DND-41 (cell line): ENCODE measurements at regions not wholly inside any gene's neighbourhood (a gene's known extent, or its start where the extent isn't known, plus 50 kb on each side); places are given as distances from the start of the nearest gene placed in this dataset.

Experiments used
- ATAC-seq: fragments of 200-7000 bp; cut with Tn5 transposase; 3 replicates; pipeline ENCODE4 v1.9.1; 2021; ENCODE audit warnings: low read depth; ENCODE audit not compliant: insufficient read depth
- DNase-seq: peaks from one replicate; pipeline ENCODE4 v3.0.0-alpha.2; 2020
- H2AFZ ChIP-seq: 2 replicates; pipeline ENCODE4 v1.6.0; 2012; ENCODE audit warnings: low read depth, low read length
- H3K27ac ChIP-seq: 2 replicates; pipeline ENCODE4 v1.5.1; 2012; ENCODE audit warnings: low read length, inconsistent platforms
- H3K27me3 ChIP-seq: fragments of 200-600 bp; sonication (generic); 2 replicates; pipeline ENCODE4 v1.6.0; 2012; ENCODE audit warnings: low read length, mild to moderate bottlenecking, inconsistent platforms; ENCODE audit not compliant: insufficient read depth, poor library complexity
- H3K36me3 ChIP-seq: 2 replicates; pipeline ENCODE4 v1.5.1; 2012; ENCODE audit warnings: low read length, inconsistent platforms; ENCODE audit not compliant: insufficient read depth
- H3K4me1 ChIP-seq: 2 replicates; pipeline ENCODE4 v1.5.1; 2012; ENCODE audit warnings: mild to moderate bottlenecking, low read length; ENCODE audit not compliant: insufficient read depth
- H3K4me2 ChIP-seq: 2 replicates; pipeline ENCODE4 v1.6.0; 2012; ENCODE audit warnings: mild to moderate bottlenecking, moderate library complexity, low read length, inconsistent platforms; ENCODE audit not compliant: insufficient read depth
- H3K4me3 ChIP-seq, 2 experiments: fragments of 200-600 bp in 1 of 2; shearing (Covaris generic) in 1 of 2; 2 replicates each; pipeline ENCODE4 v1.5.1; 2012 to 2016; ENCODE audit warnings: inconsistent platforms in 2 of 2, low read length in 2 of 2, mild to moderate bottlenecking in 2 of 2, low read depth in 1 of 2, moderate library complexity in 1 of 2
- H3K79me2 ChIP-seq: 2 replicates; pipeline ENCODE4 v1.6.0; 2012; ENCODE audit warnings: low read length, inconsistent platforms; ENCODE audit not compliant: insufficient read depth
- H3K9ac ChIP-seq: 2 replicates; pipeline ENCODE4 v1.6.0; 2012; ENCODE audit warnings: low read depth, mild to moderate bottlenecking, inconsistent platforms, low read length, moderate library complexity
- H3K9me3 ChIP-seq: 2 replicates; pipeline ENCODE4 v1.5.1; 2012; ENCODE audit warnings: low read length, moderate library complexity, mild to moderate bottlenecking, inconsistent platforms; ENCODE audit not compliant: insufficient read depth, severe bottlenecking
- H4K20me1 ChIP-seq: 2 replicates; pipeline ENCODE4 v1.6.0; 2012; ENCODE audit warnings: low read length; ENCODE audit not compliant: insufficient read depth
- EZH2 ChIP-seq: IDR thresholded peaks from 3 replicates; pipeline ENCODE4 v1.6.1; 2012; ENCODE audit warnings: borderline replicate concordance, low read depth, mild to moderate bottlenecking, moderate library complexity, low read length, inconsistent platforms; ENCODE audit not compliant: severe bottlenecking
- TF ChIP-seq, protein P1 (sequence below): IDR thresholded peaks from 2 replicates; pipeline ENCODE4 v1.5.1; 2012; ENCODE audit warnings: borderline replicate concordance, low read length, moderate library complexity, mild to moderate bottlenecking; ENCODE audit not compliant: poor library complexity, severe bottlenecking; ENCODE audit errors: extremely low read depth

DNA sequence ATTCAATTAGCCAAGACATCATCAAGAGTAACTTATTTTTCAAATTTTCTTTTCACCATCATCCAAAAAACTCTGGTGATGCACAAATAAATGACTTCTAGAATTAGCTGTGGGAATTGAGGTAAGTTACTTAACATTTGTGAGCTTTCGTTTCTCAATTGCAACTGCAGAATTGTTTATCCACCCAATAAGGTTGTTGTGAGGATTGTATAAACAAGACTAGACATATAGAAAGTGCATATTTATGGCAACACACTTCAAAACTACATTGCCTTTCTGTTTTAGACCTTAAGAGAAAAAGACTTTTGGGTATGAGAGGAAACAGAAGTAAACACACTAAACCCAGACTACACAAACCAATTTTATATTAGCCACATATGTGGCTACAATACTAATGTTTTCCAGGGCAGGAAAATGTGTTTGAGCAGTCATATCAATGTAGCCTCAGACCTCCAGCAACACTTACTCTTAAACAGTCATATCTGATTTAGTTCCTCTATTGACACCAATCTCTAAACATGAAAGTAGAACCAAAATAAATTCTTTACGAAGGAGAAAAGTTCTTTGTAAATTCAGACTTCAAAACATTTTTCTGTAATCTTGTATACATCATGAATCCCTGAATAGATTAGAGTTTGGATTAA is 488.0 kb upstream of the CYLC2 start:
- TF ChIP-seq, protein P1, sequence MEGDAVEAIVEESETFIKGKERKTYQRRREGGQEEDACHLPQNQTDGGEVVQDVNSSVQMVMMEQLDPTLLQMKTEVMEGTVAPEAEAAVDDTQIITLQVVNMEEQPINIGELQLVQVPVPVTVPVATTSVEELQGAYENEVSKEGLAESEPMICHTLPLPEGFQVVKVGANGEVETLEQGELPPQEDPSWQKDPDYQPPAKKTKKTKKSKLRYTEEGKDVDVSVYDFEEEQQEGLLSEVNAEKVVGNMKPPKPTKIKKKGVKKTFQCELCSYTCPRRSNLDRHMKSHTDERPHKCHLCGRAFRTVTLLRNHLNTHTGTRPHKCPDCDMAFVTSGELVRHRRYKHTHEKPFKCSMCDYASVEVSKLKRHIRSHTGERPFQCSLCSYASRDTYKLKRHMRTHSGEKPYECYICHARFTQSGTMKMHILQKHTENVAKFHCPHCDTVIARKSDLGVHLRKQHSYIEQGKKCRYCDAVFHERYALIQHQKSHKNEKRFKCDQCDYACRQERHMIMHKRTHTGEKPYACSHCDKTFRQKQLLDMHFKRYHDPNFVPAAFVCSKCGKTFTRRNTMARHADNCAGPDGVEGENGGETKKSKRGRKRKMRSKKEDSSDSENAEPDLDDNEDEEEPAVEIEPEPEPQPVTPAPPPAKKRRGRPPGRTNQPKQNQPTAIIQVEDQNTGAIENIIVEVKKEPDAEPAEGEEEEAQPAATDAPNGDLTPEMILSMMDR: no peak
- no peak for TF ChIP-seq EZH2
- H3K9me3 ChIP-seq: no peaks in the 10 kb centered on the region
- DNase-seq (no peak), ATAC-seq (no peak)
- H4K20me1 ChIP-seq: no peaks in the 10 kb centered on the region
- H3K4me2 ChIP-seq: no peak overlapping the region
- H2AFZ ChIP-seq: no peak overlapping the region
- no peaks in the 10 kb centered on the region for H3K27me3 ChIP-seq
- H3K79me2 ChIP-seq: no peaks in the 10 kb centered on the region
- no peaks in the 10 kb centered on the region for H3K4me1 ChIP-seq
- H3K36me3 ChIP-seq: no peaks in the 10 kb centered on the region
- no peak overlapping the region for H3K9ac ChIP-seq
- no peak overlapping the region for H3K4me3 ChIP-seq
- H3K27ac ChIP-seq: no peak overlapping the region

DNA sequence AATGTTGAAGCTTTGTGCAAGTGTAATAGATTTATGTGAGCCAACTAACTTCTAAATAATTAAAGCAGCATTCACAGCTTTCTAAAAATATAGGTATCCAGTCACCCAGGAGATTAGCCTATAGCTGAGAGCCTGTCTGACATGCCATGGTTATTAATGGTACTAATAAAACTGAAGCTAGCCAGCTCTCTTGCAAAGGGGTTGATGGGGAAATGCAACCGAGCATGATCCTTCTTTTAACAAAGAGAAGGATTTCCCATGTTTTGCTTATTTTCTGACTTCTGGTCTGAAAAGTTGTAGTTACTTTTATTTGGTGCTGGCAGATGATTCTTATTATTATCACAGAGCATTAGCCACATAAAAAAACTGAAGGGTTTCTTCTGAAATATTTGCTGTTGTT is 488.7 kb upstream of the CYLC2 start:
- no peak overlapping the region for H3K4me2 ChIP-seq
- no peak for TF ChIP-seq EZH2
- TF ChIP-seq, protein P1: no peak
- H3K4me1 ChIP-seq: no peaks in the 10 kb centered on the region
- H3K79me2 ChIP-seq: no peaks in the 10 kb centered on the region
- H3K9me3 ChIP-seq: no peaks in the 10 kb centered on the region
- no peak overlapping the region for H3K9ac ChIP-seq
- no peak overlapping the region for H3K27ac ChIP-seq
- no peak overlapping the region for H2AFZ ChIP-seq
- H4K20me1 ChIP-seq: no peaks in the 10 kb centered on the region
- no peak overlapping the region for H3K4me3 ChIP-seq
- no peak for ATAC-seq
- DNase-seq: no peak
- H3K27me3 ChIP-seq: no peaks in the 10 kb centered on the region
- H3K36me3 ChIP-seq: no peaks in the 10 kb centered on the region

- TF ChIP-seq EZH2: no peak
- TF ChIP-seq, protein P1: no peak
- H4K20me1 ChIP-seq: no peaks in the 10 kb centered on the region
- no peaks in the 10 kb centered on the region for H3K9me3 ChIP-seq
- H3K27ac ChIP-seq: no peak overlapping the region
- DNase-seq (no peak), ATAC-seq (no peak)
- no peak overlapping the region for H2AFZ ChIP-seq
- no peaks in the 10 kb centered on the region for H3K27me3 ChIP-seq
- H3K9ac ChIP-seq: no peak overlapping the region
- no peak overlapping the region for H3K4me3 ChIP-seq
- H3K79me2 ChIP-seq: no peaks in the 10 kb centered on the region
- no peaks in the 10 kb centered on the region for H3K4me1 ChIP-seq
- H3K36me3 ChIP-seq: no peaks in the 10 kb centered on the region
- no peak overlapping the region for H3K4me2 ChIP-seq
These were observed 495.7 kb upstream of the CYLC2 start for GRCh38 chr9:102499468-102499867.
